ENCODE measurements at regions not wholly inside any gene's neighbourhood (a gene's known extent, or its start where the extent isn't known, plus 50 kb on each side); places are given as distances from the start of the nearest gene placed in this dataset.

DNA sequence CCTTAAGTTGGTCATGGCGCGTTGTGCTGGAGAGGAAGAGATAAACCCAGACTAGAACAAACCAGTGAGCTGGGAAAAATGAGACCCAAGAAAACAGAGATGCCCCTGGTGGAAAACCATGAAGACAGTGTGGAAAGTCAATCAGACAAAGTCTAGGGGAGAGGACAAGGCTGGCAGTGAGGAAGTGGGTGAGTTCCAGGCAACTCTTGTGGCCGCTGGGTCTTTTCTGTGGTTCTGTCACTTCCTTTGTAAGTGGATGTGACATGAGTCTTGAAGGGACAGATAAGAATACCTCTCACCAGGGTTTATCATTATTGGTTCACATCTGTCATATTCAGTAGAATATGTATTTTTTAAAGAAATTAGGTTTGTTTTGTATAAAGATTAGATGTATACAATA, 738.4 kb downstream of the DHX35 start:
- no peak for DNase-seq (ENCODE audit: low spot score)

GRCh38 chr20:39699166-39699725, 737.1 kb downstream of the DHX35 start:
- no peak for DNase-seq (ENCODE audit: low spot score)

DNA sequence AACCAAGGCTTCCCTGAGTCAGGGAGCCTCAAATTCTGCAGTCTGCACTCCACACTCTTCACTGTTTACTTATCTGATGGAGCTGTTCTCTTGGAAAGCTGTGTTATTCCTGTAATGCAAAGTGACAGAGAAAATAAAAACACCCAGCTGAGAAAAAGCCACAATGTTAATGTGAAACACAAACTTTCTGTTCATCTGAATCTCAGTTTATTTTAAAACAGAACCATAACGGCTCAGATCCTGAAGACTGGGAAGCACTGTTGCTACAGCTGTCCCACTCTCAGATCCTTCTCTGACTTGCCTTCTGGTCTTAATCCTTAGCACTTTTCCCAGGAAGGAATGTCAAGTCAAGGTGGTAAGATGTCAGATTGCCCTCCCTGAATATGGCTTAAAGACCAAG, 736.6 kb downstream of the DHX35 start:
- DNase-seq (ENCODE audit: low spot score): no peak

- DNase-seq (ENCODE audit: low spot score): no peak
These were observed 729.2 kb downstream of the DHX35 start for GRCh38 chr20:39691151-39691862.

DNA sequence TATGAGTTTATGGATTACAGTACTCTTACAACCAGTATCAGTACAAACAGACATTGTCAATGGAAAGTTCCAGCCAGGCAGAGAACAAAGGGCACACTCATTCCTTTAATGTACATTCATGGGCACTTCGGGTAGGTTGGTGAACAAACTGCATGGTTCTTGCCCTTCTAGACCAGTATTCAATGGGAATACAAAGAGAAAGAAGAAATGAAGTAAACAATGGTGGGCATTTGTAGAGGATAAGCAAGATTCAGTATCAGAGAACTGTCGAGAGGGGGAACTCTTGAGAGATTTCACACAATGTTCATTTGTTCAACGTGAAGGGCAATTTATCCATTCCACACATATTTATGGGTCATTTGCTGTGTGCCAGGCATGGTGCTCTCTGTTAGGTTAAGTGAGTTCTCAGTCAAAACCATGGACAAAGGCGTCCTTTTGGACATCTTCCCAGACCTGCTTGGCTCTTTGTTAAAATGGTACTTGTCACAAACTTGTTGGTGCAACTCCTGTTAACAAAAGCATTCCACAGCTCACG, 714.8 kb downstream of the DHX35 start:
- DNase-seq (ENCODE audit: low spot score): peak; percentile 12

DNA sequence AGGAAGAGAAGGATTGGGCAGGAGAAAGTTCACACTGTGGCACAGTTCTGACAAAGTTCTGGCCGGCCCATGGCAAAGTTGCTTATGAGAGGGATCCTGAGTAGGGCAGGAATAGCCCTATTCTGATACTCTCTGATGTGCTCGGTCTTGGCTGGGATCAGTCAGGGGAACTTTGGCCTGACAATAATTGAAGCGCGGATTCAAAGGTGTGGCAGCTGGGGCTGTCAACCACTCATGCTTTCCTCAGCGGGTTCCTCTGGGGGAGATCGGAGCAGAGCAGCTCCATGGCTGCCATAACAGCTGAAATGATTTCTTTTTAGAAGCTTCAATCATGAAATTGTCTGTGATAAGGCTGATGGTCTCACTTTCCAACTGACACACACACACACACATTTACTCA, 714.1 kb downstream of the DHX35 start:
- no peak for DNase-seq (ENCODE audit: low spot score)

GRCh38 chr20:39674842-39675241, 712.7 kb downstream of the DHX35 start:
- DNase-seq (ENCODE audit: low spot score): no peak

DNA sequence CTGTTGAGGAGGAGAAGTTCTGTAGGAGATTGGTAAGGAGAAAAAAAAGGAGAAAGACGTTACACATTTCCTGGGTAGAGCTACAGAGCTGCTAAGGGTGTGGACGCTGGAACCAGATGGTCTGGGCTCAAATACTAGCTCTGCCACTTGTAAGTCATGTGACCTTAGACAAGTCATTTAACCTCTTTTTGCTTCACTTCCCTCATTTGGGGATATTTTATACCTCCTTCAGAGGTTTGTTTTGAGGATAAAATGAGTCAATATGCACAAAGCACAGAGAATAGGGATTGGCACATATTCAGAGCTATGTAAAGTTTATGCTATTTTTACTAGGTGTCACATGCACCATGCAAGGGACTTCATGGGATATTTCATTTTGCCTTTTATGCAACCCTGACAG, 708.8 kb downstream of the DHX35 start:
- no peak for DNase-seq (ENCODE audit: low spot score)

GRCh38 chr20:39669659-39670058, 707.5 kb downstream of the DHX35 start:
- DNase-seq (ENCODE audit: low spot score): no peak

GRCh38 chr20:39668038-39668437, 705.9 kb downstream of the DHX35 start:
- DNase-seq (ENCODE audit: low spot score): no peak

DNA sequence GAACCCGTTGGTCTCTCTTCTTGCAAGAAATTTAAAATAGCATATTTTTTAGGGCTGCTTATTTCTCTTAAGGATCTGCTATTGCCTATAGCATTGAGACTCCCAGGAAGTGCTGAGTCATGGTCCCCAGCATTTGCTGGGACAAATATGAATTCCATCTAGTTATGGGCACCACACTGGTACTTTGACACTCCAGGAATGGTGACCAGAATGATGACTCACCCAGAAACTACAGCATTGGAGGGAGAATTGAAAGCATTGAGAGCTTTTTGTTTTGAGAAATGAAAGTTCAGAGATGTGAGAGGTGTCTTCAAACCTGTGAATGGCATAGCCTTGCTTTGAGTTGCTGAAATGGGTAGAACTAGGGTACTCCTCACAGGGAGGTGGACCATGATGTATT, 699.7 kb downstream of the DHX35 start:
- DNase-seq (ENCODE audit: low spot score): no peak

DNA sequence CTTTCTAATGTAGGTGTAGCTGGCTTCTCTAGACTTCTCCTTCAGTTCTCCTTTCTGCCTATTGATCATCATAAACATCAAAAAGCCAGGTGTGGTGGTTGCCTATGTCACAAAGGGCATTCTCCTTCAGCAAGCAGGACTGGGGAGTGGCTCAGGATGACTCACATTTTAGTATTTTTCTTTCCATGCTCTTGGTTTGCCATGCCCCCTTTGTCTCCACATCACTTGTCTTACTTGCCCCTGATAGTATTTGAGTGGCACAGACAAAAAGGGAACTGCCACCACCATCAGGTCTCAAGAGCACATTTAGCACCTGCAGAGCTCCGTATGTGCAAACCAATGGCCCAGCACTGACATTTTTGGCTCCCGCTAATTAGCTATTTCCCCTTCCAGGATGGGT, 698.8 kb downstream of the DHX35 start:
- no peak for DNase-seq (ENCODE audit: low spot score)

DNA sequence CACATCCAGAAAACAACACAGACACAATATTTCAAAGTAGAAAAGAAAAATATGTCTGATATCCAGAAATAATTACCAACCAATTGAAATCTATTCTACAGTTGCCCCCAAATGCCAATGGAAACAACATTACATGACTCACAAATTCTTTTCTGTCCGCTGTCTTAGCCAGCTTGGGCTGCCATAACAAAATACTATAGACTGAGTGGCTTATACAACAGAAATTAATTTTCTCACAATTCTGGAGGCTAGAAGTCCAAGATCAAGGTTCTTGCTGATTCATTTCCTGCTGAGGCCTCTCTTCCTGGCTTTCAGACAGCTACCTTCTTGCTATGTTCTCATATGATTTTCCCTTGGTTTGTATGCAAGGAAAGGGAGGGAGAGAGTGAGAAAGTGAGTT, 698.1 kb downstream of the DHX35 start:
- DNase-seq (ENCODE audit: low spot score): no peak

- no peak for DNase-seq (ENCODE audit: low spot score)
These were observed 696.7 kb downstream of the DHX35 start for GRCh38 chr20:39658662-39659409.

GRCh38 chr20:39654171-39654570, 692.0 kb downstream of the DHX35 start:
- no peak for DNase-seq (ENCODE audit: low spot score)

- DNase-seq (ENCODE audit: low spot score): no peak
These were observed 689.6 kb downstream of the DHX35 start for GRCh38 chr20:39651645-39652325.

DNA sequence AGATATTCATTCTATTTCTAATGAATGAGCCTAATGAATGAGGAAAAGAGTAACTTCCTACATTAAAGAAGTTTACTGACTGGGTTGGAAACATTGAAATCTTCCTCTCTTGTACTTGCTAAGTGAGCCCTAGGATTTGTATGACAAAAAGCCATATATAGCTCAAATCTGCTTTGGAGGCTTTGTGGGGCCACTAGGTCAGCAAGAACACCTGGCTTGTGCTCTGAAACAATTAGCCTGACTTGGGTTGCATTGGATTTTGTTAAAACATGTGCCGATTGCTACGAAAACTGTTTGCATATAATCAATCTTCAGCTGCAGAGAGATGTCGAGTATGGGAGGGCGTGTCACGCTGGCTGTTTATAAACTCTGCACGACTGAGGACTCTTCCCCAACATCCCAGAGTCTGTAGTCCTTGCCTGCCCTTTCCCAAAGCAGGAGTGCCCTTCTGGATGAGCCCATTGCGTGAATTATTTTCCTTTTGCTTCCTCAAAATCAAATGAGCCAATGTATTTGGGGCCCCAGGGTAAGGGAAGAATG, 684.8 kb downstream of the DHX35 start:
- DNase-seq (ENCODE audit: low spot score): no peak

- no peak for DNase-seq (ENCODE audit: low spot score)
These were observed 683.0 kb downstream of the DHX35 start for GRCh38 chr20:39645131-39645530.

GRCh38 chr20:39643292-39643691, 681.1 kb downstream of the DHX35 start:
- no peak for DNase-seq (ENCODE audit: low spot score)

- no peak for DNase-seq (ENCODE audit: low spot score)
These were observed 679.3 kb downstream of the DHX35 start for GRCh38 chr20:39641423-39641822.

GRCh38 chr20:39640147-39640546, 678.0 kb downstream of the DHX35 start:
- no peak for DNase-seq (ENCODE audit: low spot score)

DNA sequence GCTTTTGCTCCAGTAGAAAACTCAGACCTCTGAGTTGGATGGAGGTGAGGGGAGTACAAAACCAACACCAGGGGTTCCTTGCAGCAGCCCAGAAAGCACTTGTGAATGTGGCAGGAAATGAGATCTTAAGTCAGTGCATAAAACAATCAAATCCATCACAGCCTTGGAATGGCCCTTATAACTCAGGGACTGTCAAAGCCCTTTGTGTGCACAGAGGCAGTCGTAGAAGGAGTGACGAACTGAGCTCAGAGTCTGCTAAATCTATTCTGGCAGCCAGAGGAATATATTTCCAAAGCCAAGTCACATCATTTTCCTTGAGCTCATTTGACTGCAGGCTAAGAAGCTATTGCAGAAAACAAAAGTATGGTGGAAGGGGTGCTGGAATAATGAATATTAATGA, 676.6 kb downstream of the DHX35 start:
- DNase-seq (ENCODE audit: low spot score): no peak

Data from Ammon's horn (tissue), 1 donor.